HCT116 (cell line): ENCODE measurements at regions not wholly inside any gene's neighbourhood (a gene's known extent, or its start where the extent isn't known, plus 50 kb on each side); places are given as distances from the start of the nearest gene placed in this dataset.

Experiments used
- ATAC-seq: fragments of 200-7000 bp; cut with Tn5 transposase; 2 replicates; pipeline ENCODE4 v1.9.1; 2020; ENCODE audit warnings: mild to moderate bottlenecking, moderate library complexity
- BruUV-seq: library from RNA; stranded (reverse); fragments of 400-500 nt; replicated peaks from 2 replicates; lab custom pipeline; 2021; lab: Mats Ljungman, UMichigan
- CTCF ChIA-PET: fragments of 300-600 bp; sonication (Branson Sonifier 250); formaldehyde crosslinking; loops from one replicate; lab custom pipeline; 2021; ENCODE audit warnings: antibody characterized with exemption; lab: Charles Lee
- POLR2A ChIA-PET: fragments of 300-600, 350-600 bp; sonication (Branson Sonifier 250); formaldehyde crosslinking; loops from one replicate; lab custom pipeline; 2021; ENCODE audit warnings: antibody characterized with exemption; lab: Charles Lee
- RAD21 ChIA-PET, 2 experiments: fragments of 300-600 bp; sonication (Branson Sonifier 250); formaldehyde crosslinking; loops; one replicate each; lab custom pipeline; 2023; ENCODE audit warnings: low total read pairs in 2 of 2; ENCODE audit not compliant: uncharacterized antibody in 2 of 2, unreplicated experiment in 2 of 2, low non-redundant PET in 1 of 2; lab: Charles Lee
- DNase-seq: peaks from one replicate; pipeline ENCODE4 v3.0.0-alpha.2; 2010; ENCODE audit warnings: low read depth, low spot score
- H2AFZ ChIP-seq: fragments of 200-600 bp; shearing (Covaris generic), sonication (generic); 2 replicates; pipeline ENCODE4 v1.6.1; 2017; ENCODE audit warnings: low read depth, mixed run types, mixed read lengths, antibody characterized with exemption, low read length; ENCODE audit not compliant: poor library complexity, severe bottlenecking
- H3K27ac ChIP-seq: 2 replicates; pipeline ENCODE4 v1.5.1; 2012; ENCODE audit warnings: low read depth, low read length
- H3K27me3 ChIP-seq: fragments of 200-600 bp; sonication (generic); 2 replicates; pipeline ENCODE4 v1.6.1; 2016; ENCODE audit warnings: mixed run types, low read length, mixed read lengths; ENCODE audit not compliant: insufficient read depth
- H3K36me3 ChIP-seq, 2 experiments: fragments of 200-500 bp in 1 of 2; fragments of 200-600 bp in 1 of 2; sonication (Bioruptor generic) in 1 of 2; sonication (generic) in 1 of 2; 2 replicates each; pipeline versions ENCODE4 v1.5.1 to v1.6.1; 2014 to 2016; ENCODE audit warnings: low read length in 2 of 2, inconsistent platforms in 1 of 2, mixed read lengths in 1 of 2, mixed run types in 1 of 2; ENCODE audit not compliant: insufficient read depth in 2 of 2, control insufficient read depth in 1 of 2
- H3K4me1 ChIP-seq, 2 experiments: fragments of 200-600 bp in 1 of 2; sonication (generic) in 1 of 2; 2 replicates each; pipeline versions ENCODE4 v1.5.1 to v1.6.1; 2012 to 2017; ENCODE audit warnings: low read length in 2 of 2, inconsistent platforms in 1 of 2, mild to moderate bottlenecking in 1 of 2, mixed read lengths in 1 of 2, mixed run types in 1 of 2, moderate library complexity in 1 of 2; ENCODE audit not compliant: insufficient read depth in 2 of 2, control insufficient read depth in 1 of 2
- H3K4me2 ChIP-seq: fragments of 200-600 bp; sonication (generic); 2 replicates; pipeline ENCODE4 v1.6.1; 2017; ENCODE audit warnings: mixed run types, low read length, mixed read lengths
- H3K4me3 ChIP-seq, 2 experiments: fragments of 200-600 bp in 1 of 2; sonication (generic) in 1 of 2; replicated peaks in 1 of 2; 2 replicates each; pipeline ENCODE4 v1.5.1; 2011 to 2016; ENCODE audit warnings: low read length in 2 of 2, control low read depth in 1 of 2, low read depth in 1 of 2, mild to moderate bottlenecking in 1 of 2, mixed read lengths in 1 of 2, mixed run types in 1 of 2
- H3K79me2 ChIP-seq: fragments of 200-600 bp; sonication (generic); 2 replicates; pipeline ENCODE4 v1.6.1; 2017; ENCODE audit warnings: mild to moderate bottlenecking, mixed run types, low read length, moderate library complexity, mixed read lengths; ENCODE audit not compliant: insufficient read depth
- H3K9ac ChIP-seq: fragments of 200-600 bp; sonication (generic); 2 replicates; pipeline ENCODE4 v1.6.1; 2016; ENCODE audit warnings: low read length, mixed read lengths
- H3K9me2 ChIP-seq: fragments of 200-600 bp; sonication (generic), shearing (Covaris generic); 2 replicates; pipeline ENCODE4 v1.6.1; 2017; ENCODE audit warnings: mixed run types, mild to moderate bottlenecking, moderate library complexity; ENCODE audit not compliant: insufficient read depth
- H3K9me3 ChIP-seq, 2 experiments: fragments of 200-500 bp in 1 of 2; fragments of 200-600 bp in 1 of 2; sonication (Bioruptor generic) in 1 of 2; sonication (generic) in 1 of 2; 2 replicates each; pipeline ENCODE4 v1.6.1; 2014 to 2017; ENCODE audit warnings: low read length in 2 of 2, mixed read lengths in 2 of 2, inconsistent platforms in 1 of 2, low read depth in 1 of 2, mild to moderate bottlenecking in 1 of 2, mixed run types in 1 of 2, moderate library complexity in 1 of 2; ENCODE audit not compliant: control insufficient read depth in 1 of 2, insufficient read depth in 1 of 2
- H4K20me1 ChIP-seq: fragments of 200-600 bp; sonication (generic), shearing (Covaris generic); 2 replicates; pipeline ENCODE4 v1.6.1; 2017; ENCODE audit warnings: mixed run types, mild to moderate bottlenecking, moderate library complexity; ENCODE audit not compliant: insufficient read depth
- CEBPB ChIP-seq: IDR thresholded peaks from 2 replicates; pipeline ENCODE4 v1.6.1; 2012; ENCODE audit warnings: low read depth
- EGR1 ChIP-seq: IDR thresholded peaks from 2 replicates; pipeline ENCODE4 v1.6.1; 2012; ENCODE audit warnings: low read depth
- EZH2 ChIP-seq: fragments of 200-600 bp; sonication (generic); IDR thresholded peaks from 2 replicates; pipeline ENCODE4 v1.6.1; 2017; ENCODE audit warnings: antibody characterized with exemption, mixed run types
- EZH2phosphoT487 ChIP-seq: fragments of 200-600 bp; IDR thresholded peaks from 2 replicates; pipeline ENCODE4 v1.6.1; 2018; ENCODE audit warnings: antibody characterized with exemption, borderline replicate concordance
- FOSL1 ChIP-seq: IDR thresholded peaks from 2 replicates; pipeline ENCODE4 v1.6.1; 2012; ENCODE audit warnings: low read depth
- JUND ChIP-seq: IDR thresholded peaks from 2 replicates; pipeline ENCODE4 v1.6.1; 2012
- POLR2AphosphoS5 ChIP-seq: IDR thresholded peaks from 2 replicates; pipeline ENCODE4 v1.6.1; 2011; ENCODE audit warnings: mild to moderate bottlenecking, low read depth, low read length, moderate library complexity
- RAD21 ChIP-seq: IDR thresholded peaks from 2 replicates; pipeline ENCODE4 v1.6.1; 2012; ENCODE audit warnings: low read depth, mild to moderate bottlenecking
- SP1 ChIP-seq: IDR thresholded peaks from 2 replicates; pipeline ENCODE4 v1.6.1; 2012; ENCODE audit warnings: low read depth
- TCF7L2 ChIP-seq: IDR thresholded peaks from 2 replicates; pipeline ENCODE4 v1.7.0; 2011; ENCODE audit warnings: borderline replicate concordance, inconsistent platforms; ENCODE audit not compliant: insufficient read depth, insufficient read length; ENCODE audit errors: extremely low read depth
- YY1 ChIP-seq: IDR thresholded peaks from 2 replicates; pipeline ENCODE4 v1.6.1; 2011; ENCODE audit warnings: low read length, low read depth, moderate library complexity, mild to moderate bottlenecking; ENCODE audit not compliant: insufficient replicate concordance; ENCODE audit errors: extremely low read depth
- ZFX ChIP-seq: fragments of 450-650 bp; IDR thresholded peaks from 2 replicates; pipeline ENCODE4 v1.6.1; 2017
- ZNF274 ChIP-seq: fragments of 200-500 bp; sonication (Bioruptor generic); IDR thresholded peaks from 2 replicates; pipeline ENCODE4 v1.6.1; 2014; ENCODE audit warnings: mild to moderate bottlenecking, low read depth, low read length, inconsistent platforms
- intact Hi-C: fragments of 100-400 bp; cut with micrococcal nuclease; formaldehyde crosslinking; loops from 2 replicates; pipeline ENCODE4 v1.10.0; 2022
- TF ChIP-seq, protein P1 (sequence below): IDR thresholded peaks from 2 replicates; pipeline ENCODE4 v1.6.1; 2012

DNA sequence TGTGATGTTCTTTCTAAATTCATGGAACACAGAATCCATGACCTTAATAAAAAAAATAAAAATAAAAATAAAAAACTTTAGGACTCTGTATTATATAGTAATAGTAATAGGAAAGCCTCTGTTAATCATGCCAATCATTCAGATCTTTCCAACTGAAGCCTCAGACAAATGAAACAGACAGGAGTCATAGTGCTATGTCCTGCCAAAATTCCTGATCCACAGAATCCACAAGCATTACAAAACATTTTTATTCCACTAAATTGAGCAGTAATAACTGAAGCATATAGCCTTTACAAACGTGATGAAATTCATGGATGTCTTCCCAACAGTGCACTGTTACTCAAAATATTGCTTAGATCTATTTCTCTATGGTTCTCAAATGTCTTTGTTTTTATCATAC, 820.6 kb upstream of the PCDH9 start:
- ATAC-seq (no peak), DNase-seq (no peak)
- TF ChIP-seq, protein P1, sequence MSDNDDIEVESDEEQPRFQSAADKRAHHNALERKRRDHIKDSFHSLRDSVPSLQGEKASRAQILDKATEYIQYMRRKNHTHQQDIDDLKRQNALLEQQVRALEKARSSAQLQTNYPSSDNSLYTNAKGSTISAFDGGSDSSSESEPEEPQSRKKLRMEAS = no peak
- no peak for TF ChIP-seq TCF7L2
- TF ChIP-seq RAD21 = no peak
- no peak for TF ChIP-seq EZH2
- no peak for TF ChIP-seq ZNF274
- no peak for TF ChIP-seq EZH2phosphoT487
- TF ChIP-seq POLR2AphosphoS5 = no peak
- no peak for TF ChIP-seq JUND
- TF ChIP-seq FOSL1 = no peak
- TF ChIP-seq CEBPB = no peak
- no peak for TF ChIP-seq EGR1
- TF ChIP-seq YY1 = no peak
- no peak for TF ChIP-seq ZFX
- TF ChIP-seq SP1 = no peak

More for the DNA sequence above, 820.6 kb upstream of the PCDH9 start:
- intact Hi-C loops = no loop called here
- Histone ChIP-seq H3K9me2 (no peaks in the 10 kb centered on the region), H3K79me2 (no peaks in the 10 kb centered on the region), H3K4me3 (no peak overlapping the region), H2AFZ (no peak overlapping the region), H3K36me3 (no peaks in the 10 kb centered on the region), H3K4me2 (no peak overlapping the region), H4K20me1 (no peaks in the 10 kb centered on the region), H3K4me1 (no peaks in the 10 kb centered on the region), H3K27me3 (no peaks in the 10 kb centered on the region), H3K9ac (no peak overlapping the region), H3K9me3 (no peaks in the 10 kb centered on the region), H3K27ac (no peak overlapping the region)
- ChIA-PET POLR2A (no interaction called here), CTCF (no interaction called here), RAD21 (no interaction called here)
- no TSS peak for BruUV-seq
